NCI-H128 (cell line): ENCODE measurements at regions not wholly inside any gene's neighbourhood (a gene's known extent, or its start where the extent isn't known, plus 50 kb on each side); places are given as distances from the start of the nearest gene placed in this dataset.
"Not testable (repeated sequence)": the region's sequence is repeated elsewhere in the genome, so short reads cannot be mapped to it uniquely, and the experiment has no call there.

Experiments
- DNase-seq: peaks from one replicate; lab custom pipeline; 2025; ENCODE audit not compliant: unreplicated experiment; lab: John Stamatoyannopoulos, UW

GRCh38 chr15:36156879-36157427 is 422.5 kb upstream of the CDIN1 start:
- no peak for DNase-seq

- DNase-seq, result no peak
Measured at GRCh38 chr15:36160351-36160750, 419.1 kb upstream of the CDIN1 start.

- DNase-seq, result no peak
Measured at GRCh38 chr15:36161108-36161507, 418.3 kb upstream of the CDIN1 start.

- no peak for DNase-seq
Measured at GRCh38 chr15:36161771-36162212, 417.6 kb upstream of the CDIN1 start.

- not testable (repeated sequence) for DNase-seq
Measured at GRCh38 chr15:36163983-36164382, 415.4 kb upstream of the CDIN1 start.

GRCh38 chr15:36172955-36173354 is 406.5 kb upstream of the CDIN1 start:
- DNase-seq, result no peak

- DNase-seq, result no peak
Measured at GRCh38 chr15:36175186-36175740, 404.2 kb upstream of the CDIN1 start.

GRCh38 chr15:36175741-36176291 is 403.6 kb upstream of the CDIN1 start:
- no peak for DNase-seq

GRCh38 chr15:36177590-36178302 is 401.7 kb upstream of the CDIN1 start:
- peak; percentile 61 for DNase-seq

- DNase-seq, result no peak
Measured at GRCh38 chr15:36178303-36178633, 401.2 kb upstream of the CDIN1 start.

GRCh38 chr15:36183201-36183600 is 396.2 kb upstream of the CDIN1 start:
- no peak for DNase-seq

GRCh38 chr15:36185438-36185837 is 394.0 kb upstream of the CDIN1 start:
- no peak for DNase-seq

- DNase-seq, result no peak
Measured at GRCh38 chr15:36185845-36186244, 393.6 kb upstream of the CDIN1 start.

GRCh38 chr15:36186376-36186775 is 393.1 kb upstream of the CDIN1 start:
- DNase-seq, result no peak

GRCh38 chr15:36191459-36191858 is 388.0 kb upstream of the CDIN1 start:
- DNase-seq, result no peak

- DNase-seq, result not testable (repeated sequence)
Measured at GRCh38 chr15:36195361-36196007, 383.9 kb upstream of the CDIN1 start.

GRCh38 chr15:36208868-36209582 is 370.4 kb upstream of the CDIN1 start:
- DNase-seq, result no peak

GRCh38 chr15:36210426-36210825 is 369.0 kb upstream of the CDIN1 start:
- DNase-seq, result no peak

GRCh38 chr15:36218322-36218721 is 361.1 kb upstream of the CDIN1 start:
- DNase-seq, result no peak

GRCh38 chr15:36218991-36219390 is 360.4 kb upstream of the CDIN1 start:
- no peak for DNase-seq

GRCh38 chr15:36221992-36222391 is 357.4 kb upstream of the CDIN1 start:
- no peak for DNase-seq
